GM19467 (cell line): ENCODE measurements at regions not wholly inside any gene's neighbourhood (a gene's known extent, or its start where the extent isn't known, plus 50 kb on each side); places are given as distances from the start of the nearest gene placed in this dataset.
"Not testable (repeated sequence)": the region's sequence is repeated elsewhere in the genome, so short reads cannot be mapped to it uniquely, and the experiment has no call there.

Experiments used
- ATAC-seq: cut with Tn5 transposase; IDR thresholded peaks from one replicate; pipeline ENCODE4 v1.9.1; 2021; ENCODE audit warnings: mild to moderate bottlenecking, moderate library complexity; ENCODE audit not compliant: unreplicated experiment

GRCh38 chrX:83588409-83588808 is 80.3 kb downstream of the POU3F4 start:
- ATAC-seq: no peak

GRCh38 chrX:83593634-83594294 is 85.7 kb downstream of the POU3F4 start:
- no peak for ATAC-seq

GRCh38 chrX:83630662-83631061 is 122.6 kb downstream of the POU3F4 start:
- no peak for ATAC-seq

- not testable (repeated sequence) for ATAC-seq
Observed at GRCh38 chrX:83649706-83650105, 141.6 kb downstream of the POU3F4 start.

GRCh38 chrX:83658731-83659130 is 150.6 kb downstream of the POU3F4 start:
- ATAC-seq: peak; percentile 74
